ENCODE measurements at regions not wholly inside any gene's neighbourhood (a gene's known extent, or its start where the extent isn't known, plus 50 kb on each side); places are given as distances from the start of the nearest gene placed in this dataset.

- in situ Hi-C loops (cut with MboI; ENCODE audit: low sequenced_read_pairs in 4 of 4) (no loop called here), intact Hi-C loops (cut with DNase I; ENCODE audit: low total_unique reads) (no loop called here)
- TF ChIP-seq, protein P1, sequence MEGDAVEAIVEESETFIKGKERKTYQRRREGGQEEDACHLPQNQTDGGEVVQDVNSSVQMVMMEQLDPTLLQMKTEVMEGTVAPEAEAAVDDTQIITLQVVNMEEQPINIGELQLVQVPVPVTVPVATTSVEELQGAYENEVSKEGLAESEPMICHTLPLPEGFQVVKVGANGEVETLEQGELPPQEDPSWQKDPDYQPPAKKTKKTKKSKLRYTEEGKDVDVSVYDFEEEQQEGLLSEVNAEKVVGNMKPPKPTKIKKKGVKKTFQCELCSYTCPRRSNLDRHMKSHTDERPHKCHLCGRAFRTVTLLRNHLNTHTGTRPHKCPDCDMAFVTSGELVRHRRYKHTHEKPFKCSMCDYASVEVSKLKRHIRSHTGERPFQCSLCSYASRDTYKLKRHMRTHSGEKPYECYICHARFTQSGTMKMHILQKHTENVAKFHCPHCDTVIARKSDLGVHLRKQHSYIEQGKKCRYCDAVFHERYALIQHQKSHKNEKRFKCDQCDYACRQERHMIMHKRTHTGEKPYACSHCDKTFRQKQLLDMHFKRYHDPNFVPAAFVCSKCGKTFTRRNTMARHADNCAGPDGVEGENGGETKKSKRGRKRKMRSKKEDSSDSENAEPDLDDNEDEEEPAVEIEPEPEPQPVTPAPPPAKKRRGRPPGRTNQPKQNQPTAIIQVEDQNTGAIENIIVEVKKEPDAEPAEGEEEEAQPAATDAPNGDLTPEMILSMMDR (IDR thresholded peaks at IDR 0.05 in 4 of 5, conservative IDR thresholded peaks at IDR 0.05 in 1 of 5), result no peak
- TF ChIP-seq POLR2A (IDR thresholded peaks at IDR 0.05), result no peak
- peaks cover 0 to 1% of the 10 kb centered on the region in 2 donors for H3K4me1 ChIP-seq
- H3K27ac ChIP-seq, result no peak overlapping the region
- ATAC-seq (no peak), DNase-seq (no peak)
- H3K9me3 ChIP-seq, result no peaks in the 10 kb centered on the region
- no peak overlapping the region for H3K4me3 ChIP-seq
- H3K27me3 ChIP-seq, result no peaks in the 10 kb centered on the region
- H3K36me3 ChIP-seq, result no peaks in the 10 kb centered on the region
Observed at GRCh38 chr6:139480356-139481165, 106.1 kb upstream of the CITED2 start.

DNA sequence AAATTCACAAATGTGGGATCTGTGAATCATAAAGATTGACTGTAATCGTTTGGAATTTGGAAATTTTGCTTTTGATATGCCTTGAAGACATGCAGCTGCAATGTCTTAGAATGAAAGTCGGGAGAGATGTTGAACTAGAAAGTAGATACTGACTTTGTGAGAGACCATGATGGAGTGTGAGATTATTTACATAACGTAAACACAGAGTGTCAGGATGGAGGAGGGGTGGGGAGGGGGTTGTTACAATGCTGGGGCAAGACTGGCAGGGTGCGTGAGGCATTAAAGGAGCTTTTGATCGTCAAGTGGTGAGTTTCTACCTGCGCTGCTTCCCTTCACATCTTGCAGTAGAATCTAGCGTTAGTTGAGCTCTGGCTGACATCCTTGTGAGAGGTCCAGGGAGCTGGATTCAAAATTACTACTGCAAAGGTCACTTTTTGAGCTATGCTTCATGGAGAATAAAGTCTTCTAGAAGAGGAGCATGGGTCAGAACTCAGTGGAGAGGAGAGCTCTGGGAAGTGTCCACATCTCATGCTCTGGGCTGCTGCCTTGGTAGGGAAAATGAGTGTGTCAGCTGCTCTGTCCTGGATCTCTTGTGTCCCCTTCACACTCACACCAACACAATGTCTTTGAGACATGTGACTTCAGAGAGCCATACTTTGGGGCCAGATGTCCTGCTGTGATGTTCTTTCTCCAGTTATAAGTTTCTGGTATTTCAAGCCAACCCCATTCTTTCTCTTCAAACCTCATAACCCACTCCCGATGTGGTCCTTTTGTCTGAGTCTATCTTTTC is 105.2 kb upstream of the CITED2 start:
- in situ Hi-C loops (cut with MboI; ENCODE audit: low sequenced_read_pairs in 4 of 4), result no loop called here
- TF ChIP-seq, protein P1 (IDR thresholded peaks at IDR 0.05 in 4 of 5, conservative IDR thresholded peaks at IDR 0.05 in 1 of 5), result no peak
- TF ChIP-seq POLR2A (IDR thresholded peaks at IDR 0.05), result no peak

GRCh38 chr6:139475646-139476045 is 101.2 kb upstream of the CITED2 start:
- H3K4me1 ChIP-seq, result peaks cover 24 to 28% of the 10 kb centered on the region in 2 donors
- intact Hi-C loops (cut with DNase I; ENCODE audit: low total_unique reads) (no loop called here), in situ Hi-C loops (cut with MboI; ENCODE audit: low sequenced_read_pairs in 4 of 4) (no loop called here)

More for the DNA sequence above, 105.2 kb upstream of the CITED2 start:
- H3K27ac ChIP-seq, result no peak overlapping the region
- H3K27me3 ChIP-seq, result no peaks in the 10 kb centered on the region
- H3K36me3 ChIP-seq, result no peaks in the 10 kb centered on the region
- intact Hi-C loops (cut with DNase I; ENCODE audit: low total_unique reads), result no loop called here
- no peak overlapping the region for H3K4me3 ChIP-seq
- H3K4me1 ChIP-seq, result peaks cover 1 to 9% of the 10 kb centered on the region in 2 donors
- no peak for ATAC-seq
- H3K9me3 ChIP-seq, result no peaks in the 10 kb centered on the region
- no peak for DNase-seq

GRCh38 chr6:139475241-139475640 is 100.8 kb upstream of the CITED2 start:
- no peaks in the 10 kb centered on the region for H3K9me3 ChIP-seq
- no peak overlapping the region for H3K27ac ChIP-seq
- H3K27me3 ChIP-seq, result no peaks in the 10 kb centered on the region
- intact Hi-C loops (cut with DNase I; ENCODE audit: low total_unique reads), result no loop called here
- peaks cover 24 to 28% of the 10 kb centered on the region in 2 donors for H3K4me1 ChIP-seq
- ATAC-seq, result no peak
- DNase-seq, result no peak
- no peak overlapping the region for H3K4me3 ChIP-seq
- in situ Hi-C loops (cut with MboI; ENCODE audit: low sequenced_read_pairs in 4 of 4), result no loop called here
- no peaks in the 10 kb centered on the region for H3K36me3 ChIP-seq
- no peak for TF ChIP-seq POLR2A (IDR thresholded peaks at IDR 0.05)
- TF ChIP-seq, protein P1 (IDR thresholded peaks at IDR 0.05 in 4 of 5, conservative IDR thresholded peaks at IDR 0.05 in 1 of 5), result no peak

More at GRCh38 chr6:139475646-139476045, 101.2 kb upstream of the CITED2 start:
- DNase-seq (no peak), ATAC-seq (no peak)
- H3K4me3 ChIP-seq, result no peak overlapping the region
- H3K9me3 ChIP-seq, result no peaks in the 10 kb centered on the region
- H3K27ac ChIP-seq, result no peak overlapping the region
- no peaks in the 10 kb centered on the region for H3K27me3 ChIP-seq
- no peak for TF ChIP-seq POLR2A (IDR thresholded peaks at IDR 0.05)
- TF ChIP-seq, protein P1 (IDR thresholded peaks at IDR 0.05 in 4 of 5, conservative IDR thresholded peaks at IDR 0.05 in 1 of 5), result no peak
- no peaks in the 10 kb centered on the region for H3K36me3 ChIP-seq
